ENCODE measurements at regions not wholly inside any gene's neighbourhood (a gene's known extent, or its start where the extent isn't known, plus 50 kb on each side); places are given as distances from the start of the nearest gene placed in this dataset.

DNA sequence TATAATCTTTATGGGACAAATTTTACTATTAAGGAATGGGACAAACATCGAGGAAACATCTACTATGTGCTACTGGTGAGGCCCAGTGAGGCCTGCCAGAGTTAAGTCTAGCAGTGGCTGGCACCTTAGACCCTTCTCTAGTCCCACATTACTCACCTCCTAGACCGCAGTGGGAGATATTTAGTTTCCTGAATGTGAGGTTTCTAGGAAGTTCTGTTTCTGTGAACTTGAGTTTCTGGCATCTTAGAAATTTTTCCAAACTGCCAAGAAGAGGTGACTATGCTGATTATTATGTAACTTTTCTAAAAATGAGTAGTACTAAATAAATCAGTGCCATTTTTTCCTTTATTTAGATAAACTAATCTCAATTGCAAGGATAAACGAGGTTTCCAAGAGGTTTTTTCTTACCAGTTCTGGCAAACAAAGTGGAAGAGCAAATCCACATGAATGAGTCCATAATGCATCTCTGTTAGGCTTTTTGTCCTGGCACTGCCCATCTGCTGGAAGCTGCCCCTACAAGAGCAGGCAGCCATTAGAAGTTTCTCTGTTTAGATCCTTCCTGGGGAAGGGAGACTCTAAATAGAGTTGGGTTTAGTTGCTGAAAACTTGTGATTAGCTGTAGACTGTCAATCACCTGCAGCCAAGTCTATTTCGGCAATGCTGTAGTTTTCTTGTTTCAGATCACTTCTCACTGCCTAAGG lies 348.7 kb downstream of the MAN2A1 start:
- ChIA-PET POLR2A (no interaction called here), CTCF (no interaction called here)
- TF ChIP-seq, protein P1, sequence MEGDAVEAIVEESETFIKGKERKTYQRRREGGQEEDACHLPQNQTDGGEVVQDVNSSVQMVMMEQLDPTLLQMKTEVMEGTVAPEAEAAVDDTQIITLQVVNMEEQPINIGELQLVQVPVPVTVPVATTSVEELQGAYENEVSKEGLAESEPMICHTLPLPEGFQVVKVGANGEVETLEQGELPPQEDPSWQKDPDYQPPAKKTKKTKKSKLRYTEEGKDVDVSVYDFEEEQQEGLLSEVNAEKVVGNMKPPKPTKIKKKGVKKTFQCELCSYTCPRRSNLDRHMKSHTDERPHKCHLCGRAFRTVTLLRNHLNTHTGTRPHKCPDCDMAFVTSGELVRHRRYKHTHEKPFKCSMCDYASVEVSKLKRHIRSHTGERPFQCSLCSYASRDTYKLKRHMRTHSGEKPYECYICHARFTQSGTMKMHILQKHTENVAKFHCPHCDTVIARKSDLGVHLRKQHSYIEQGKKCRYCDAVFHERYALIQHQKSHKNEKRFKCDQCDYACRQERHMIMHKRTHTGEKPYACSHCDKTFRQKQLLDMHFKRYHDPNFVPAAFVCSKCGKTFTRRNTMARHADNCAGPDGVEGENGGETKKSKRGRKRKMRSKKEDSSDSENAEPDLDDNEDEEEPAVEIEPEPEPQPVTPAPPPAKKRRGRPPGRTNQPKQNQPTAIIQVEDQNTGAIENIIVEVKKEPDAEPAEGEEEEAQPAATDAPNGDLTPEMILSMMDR (IDR thresholded peaks at IDR 0.05; ENCODE audit: control extremely low read depth, extremely low read depth, low read depth, missing control alignments): no peak
- no peak for DNase-seq (ENCODE audit: extremely low spot score)

DNA sequence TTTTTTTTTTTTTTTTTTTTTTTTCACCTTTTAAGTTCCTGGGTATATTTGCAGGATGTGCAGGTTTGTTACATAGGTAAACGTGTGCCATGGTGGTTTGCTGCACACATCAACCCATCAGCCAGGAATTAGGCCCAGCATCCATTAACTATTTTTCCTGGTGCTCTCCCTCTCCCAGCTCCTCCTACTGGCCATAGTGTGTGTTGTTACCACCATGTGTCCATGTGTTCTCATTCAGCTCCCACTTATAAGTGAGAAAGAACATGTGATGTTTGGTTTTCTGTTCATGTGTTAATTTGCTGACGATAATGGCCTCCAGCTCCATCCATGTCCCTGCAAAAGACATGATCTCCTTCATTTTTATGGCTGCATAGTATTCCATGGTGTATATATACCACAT lies 350.5 kb downstream of the MAN2A1 start:
- ChIA-PET CTCF (no interaction called here), POLR2A (no interaction called here)
- no peak for DNase-seq (ENCODE audit: extremely low spot score)
- TF ChIP-seq, protein P1 (IDR thresholded peaks at IDR 0.05; ENCODE audit: control extremely low read depth, extremely low read depth, low read depth, missing control alignments): no peak

DNA sequence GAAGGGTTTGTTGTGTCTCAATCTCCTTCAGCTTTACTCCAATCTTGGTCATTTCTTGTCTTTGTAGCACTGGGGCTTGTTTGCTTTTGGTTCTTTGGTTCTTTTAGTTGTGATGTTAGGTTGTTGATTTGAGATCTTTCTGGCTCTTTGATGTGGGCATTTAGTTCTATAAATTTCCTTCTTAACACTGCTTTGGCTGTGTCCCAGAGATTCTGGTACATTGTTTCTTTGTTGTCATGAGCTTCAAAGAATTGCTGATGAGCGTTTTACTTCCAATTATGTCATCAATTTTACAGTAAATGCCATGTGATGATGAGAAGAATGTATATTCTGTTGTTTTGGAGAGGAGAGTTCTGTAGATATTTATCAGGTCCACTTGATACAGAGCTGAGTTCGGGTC lies 353.3 kb downstream of the MAN2A1 start:
- TF ChIP-seq, protein P1 (IDR thresholded peaks at IDR 0.05; ENCODE audit: control extremely low read depth, extremely low read depth, low read depth, missing control alignments): no peak
- CTCF ChIA-PET: no interaction called here
- POLR2A ChIA-PET: no interaction called here
- DNase-seq (ENCODE audit: extremely low spot score): no peak

DNA sequence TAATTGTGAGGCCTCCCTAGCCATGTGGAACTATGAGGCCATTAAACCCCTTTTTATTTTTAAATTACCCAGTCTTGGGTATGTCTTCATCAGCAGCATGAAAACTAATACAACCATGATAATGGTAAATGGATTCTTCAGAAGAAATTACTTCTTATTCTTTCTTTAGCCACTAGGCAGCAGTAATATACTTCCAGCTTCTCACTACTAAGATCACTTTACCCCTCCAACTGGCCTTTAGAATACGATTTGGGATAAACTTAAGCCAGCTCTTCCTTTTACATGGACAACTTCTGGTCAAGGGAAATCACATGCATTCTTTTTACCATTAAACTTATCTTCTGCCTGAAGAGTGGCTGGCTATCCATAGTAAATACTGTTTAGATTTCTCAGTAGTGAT lies 355.4 kb downstream of the MAN2A1 start:
- TF ChIP-seq, protein P1 (IDR thresholded peaks at IDR 0.05; ENCODE audit: control extremely low read depth, extremely low read depth, low read depth, missing control alignments): no peak
- CTCF ChIA-PET: interaction anchor here (1.9 kb wide), 1 partner anchor 33 kb away, joined by 5 read pairs; no protein-coding TSS in a partner anchor
- POLR2A ChIA-PET: no interaction called here
- DNase-seq (ENCODE audit: extremely low spot score): no peak

DNA sequence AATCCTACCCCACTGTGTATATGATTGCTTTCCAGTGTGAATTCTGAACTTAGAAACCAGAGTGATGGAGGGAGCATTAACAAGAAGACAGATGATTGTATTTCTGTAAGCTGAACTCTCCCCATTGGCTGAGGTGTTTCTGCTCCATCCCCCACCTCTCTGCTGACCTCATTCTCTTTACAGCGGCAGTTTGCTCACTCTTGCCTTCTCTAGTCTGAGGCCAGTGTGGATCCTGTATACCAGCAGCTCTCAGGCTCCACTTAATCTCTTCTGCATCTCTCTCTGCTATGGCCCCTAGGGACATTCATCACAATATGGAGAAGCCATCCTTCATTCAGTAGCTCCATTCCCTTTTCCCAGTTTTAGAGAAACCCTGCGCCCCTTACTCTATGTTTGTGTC lies 358.8 kb downstream of the MAN2A1 start:
- TF ChIP-seq, protein P1 (IDR thresholded peaks at IDR 0.05; ENCODE audit: control extremely low read depth, extremely low read depth, low read depth, missing control alignments): no peak
- ChIA-PET POLR2A (no interaction called here), CTCF (interaction anchor here (0.8 to 1.5 kb wide), 5 partner anchors 9 to 78 kb away, joined by 3 to 6 read pairs (median 4); no protein-coding TSS in a partner anchor)
- DNase-seq (ENCODE audit: extremely low spot score): no peak

DNA sequence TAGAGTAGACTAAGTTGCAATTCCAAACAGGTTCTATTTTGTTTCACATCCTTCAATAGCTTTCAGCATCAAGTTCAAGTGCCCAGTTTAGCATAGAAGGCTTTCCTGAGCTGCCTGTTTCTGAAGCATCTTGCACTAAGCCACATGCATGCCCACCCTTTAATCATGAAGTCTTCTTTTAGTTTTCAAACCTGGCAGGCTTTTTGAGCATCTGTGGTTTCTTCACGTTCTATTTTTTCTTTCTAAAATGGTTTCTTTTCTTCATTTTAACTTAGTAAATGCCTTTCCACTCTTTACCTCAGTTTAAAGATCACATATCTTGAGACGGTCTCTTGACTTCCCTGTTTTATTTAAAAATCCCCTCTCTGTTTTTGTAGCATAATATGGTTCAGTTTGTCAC lies 360.1 kb downstream of the MAN2A1 start:
- CTCF ChIA-PET: no interaction called here
- TF ChIP-seq, protein P1 (IDR thresholded peaks at IDR 0.05; ENCODE audit: control extremely low read depth, extremely low read depth, low read depth, missing control alignments): no peak
- POLR2A ChIA-PET: no interaction called here
- no peak for DNase-seq (ENCODE audit: extremely low spot score)

Measured in GM10248 (cell line).